ENCODE measurements at regions not wholly inside any gene's neighbourhood (a gene's known extent, or its start where the extent isn't known, plus 50 kb on each side); places are given as distances from the start of the nearest gene placed in this dataset.

- TF ChIP-seq ZNF274 (IDR thresholded peaks at IDR 0.05; ENCODE audit: low read depth, low read length) (no peak), YY1 (IDR thresholded peaks at IDR 0.05; ENCODE audit: insufficient read depth, insufficient read length) (no peak)
Measured at GRCh38 chr20:2231701-2232100, 64.1 kb upstream of the TGM3 start.

All from NT2/D1 (cell line).